Jurkat, Clone E6-1 (cell line): ENCODE measurements at regions not wholly inside any gene's neighbourhood (a gene's known extent, or its start where the extent isn't known, plus 50 kb on each side); places are given as distances from the start of the nearest gene placed in this dataset.
"Not testable (repeated sequence)": the region's sequence is repeated elsewhere in the genome, so short reads cannot be mapped to it uniquely, and the experiment has no call there.

ENCODE experiments used
- DNase-seq: peaks from one replicate; pipeline ENCODE4 v3.0.0-alpha.2; 2011; ENCODE audit warnings: low read depth, low spot score
- H3K4me3 ChIP-seq: 2 replicates; pipeline ENCODE4 v1.5.1; 2011; ENCODE audit warnings: mild to moderate bottlenecking, low read length, control low read depth, moderate library complexity

DNA sequence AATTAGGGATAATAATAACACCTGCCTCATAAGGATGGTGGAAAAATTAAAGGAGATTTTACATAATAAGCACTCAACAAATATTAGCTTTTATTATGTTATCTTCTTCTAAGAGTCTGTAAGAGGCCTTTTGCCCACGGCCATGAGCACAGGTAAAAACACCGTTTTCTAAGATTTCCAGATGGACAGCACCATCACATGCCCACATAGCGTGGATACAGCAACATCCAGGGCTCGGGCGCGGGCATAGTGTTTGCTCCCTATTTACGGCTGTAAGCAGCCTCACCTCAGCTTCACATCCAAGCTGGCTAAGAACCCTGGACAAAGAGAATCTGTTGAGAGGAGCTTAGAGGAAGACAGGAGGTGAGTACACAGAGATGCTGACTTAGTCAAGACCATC lies 216.4 kb upstream of the IRF2BP2 start:
- no peak for DNase-seq
- H3K4me3 ChIP-seq, result no peak overlapping the region

DNA sequence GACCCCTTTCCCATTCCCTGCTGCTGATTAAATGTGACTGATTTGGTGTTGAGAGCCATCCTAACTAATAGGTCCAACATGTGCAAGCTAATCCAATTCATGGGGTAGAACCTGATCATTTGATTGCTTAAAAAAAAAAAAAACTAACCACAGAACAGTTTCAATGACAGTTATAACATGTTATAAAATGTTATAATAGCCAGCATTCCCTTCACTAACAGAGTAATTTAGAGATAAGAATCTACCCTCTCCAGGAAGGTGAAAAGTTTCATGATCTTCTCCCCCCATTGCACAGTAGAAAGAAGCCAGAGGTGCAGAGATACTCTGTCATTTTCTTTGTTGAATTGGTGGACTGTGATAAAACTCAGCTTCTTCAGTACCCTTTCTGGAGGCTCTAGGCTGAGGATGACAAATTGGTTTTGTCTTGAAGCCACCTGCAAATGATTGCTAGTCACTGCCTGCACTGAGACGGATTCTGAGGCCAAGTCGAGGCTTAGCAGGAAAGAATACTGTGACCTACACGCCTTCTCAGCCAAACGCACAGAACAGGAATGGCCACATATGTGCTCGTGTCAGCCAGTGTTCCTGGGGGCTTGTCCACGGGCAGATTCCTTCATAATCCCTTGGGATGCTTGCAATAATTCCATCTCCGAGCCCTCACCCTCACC lies 215.7 kb upstream of the IRF2BP2 start:
- H3K4me3 ChIP-seq, result no peak overlapping the region

DNA sequence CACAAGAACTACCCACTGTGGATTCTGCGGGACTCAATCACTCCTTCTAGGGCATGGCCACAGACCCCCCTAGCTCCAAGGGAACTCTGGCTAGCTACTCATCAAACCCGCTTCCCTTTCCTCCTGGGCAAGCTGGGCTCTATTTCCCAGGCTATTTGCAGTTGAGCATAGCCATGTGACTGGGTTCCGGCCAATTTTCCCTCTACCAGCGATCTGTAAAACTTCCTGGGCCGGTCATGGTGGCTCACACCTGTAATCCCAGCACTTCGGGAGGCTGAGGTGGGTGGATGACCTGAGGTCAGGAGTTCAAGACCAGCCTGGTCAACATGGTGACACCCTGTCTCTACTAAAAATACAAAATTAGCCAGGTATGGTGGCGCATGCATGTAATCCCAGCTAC lies 214.9 kb upstream of the IRF2BP2 start:
- not testable (repeated sequence) for DNase-seq, H3K4me3 ChIP-seq

More for the DNA sequence above, 215.7 kb upstream of the IRF2BP2 start:
- DNase-seq, result no peak

DNA sequence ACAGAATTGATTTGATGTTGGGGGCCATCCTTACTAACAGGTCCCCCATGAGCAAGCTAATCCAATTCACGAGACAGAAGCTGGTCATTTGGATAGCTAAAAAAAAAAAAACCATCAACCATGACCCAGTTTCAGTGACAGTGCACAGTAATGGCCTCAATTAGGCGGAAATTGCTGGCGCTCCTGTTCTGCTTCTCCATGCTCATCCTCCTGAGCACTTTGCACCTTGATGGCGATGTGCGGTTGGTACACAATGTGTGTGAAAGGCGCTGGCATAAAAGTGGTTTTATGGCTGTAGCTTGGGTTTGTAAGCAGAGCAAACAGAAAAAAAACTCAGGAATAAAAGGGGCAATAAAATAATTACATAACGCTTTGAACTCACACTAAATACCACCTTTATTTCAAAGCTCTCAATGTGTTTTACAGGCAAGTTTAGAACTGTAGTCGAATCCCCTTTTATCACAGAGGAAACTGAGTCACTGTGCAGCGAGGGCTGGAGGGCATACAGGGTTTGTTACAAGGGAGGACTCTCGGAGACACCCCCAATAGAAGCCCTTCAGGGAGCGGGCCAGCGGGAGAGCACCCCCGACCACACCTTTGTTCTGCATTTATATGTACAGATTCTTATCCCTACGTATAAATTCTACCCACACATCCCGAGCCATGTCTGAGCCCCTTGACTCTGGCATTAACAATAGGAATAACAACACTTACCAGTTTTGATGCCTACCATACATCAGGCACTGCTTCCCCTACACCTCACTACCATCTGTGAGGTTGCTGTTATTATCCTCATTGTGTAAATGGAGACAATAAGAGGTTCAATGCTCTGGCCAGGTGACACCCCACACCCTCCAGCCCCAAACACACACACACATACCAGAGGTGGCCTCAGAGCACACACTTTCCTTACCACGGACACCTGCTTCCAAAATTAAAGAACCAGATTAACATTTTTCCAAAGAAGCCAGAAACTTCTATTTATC lies 213.5 kb upstream of the IRF2BP2 start:
- DNase-seq, result no peak
- no peak overlapping the region for H3K4me3 ChIP-seq

GRCh38 chr1:234821840-234822239 lies 211.9 kb upstream of the IRF2BP2 start:
- H3K4me3 ChIP-seq, result no peak overlapping the region
- no peak for DNase-seq

- no peak for DNase-seq
- no peak overlapping the region for H3K4me3 ChIP-seq
Observed at GRCh38 chr1:234820597-234820996, 210.6 kb upstream of the IRF2BP2 start.

DNA sequence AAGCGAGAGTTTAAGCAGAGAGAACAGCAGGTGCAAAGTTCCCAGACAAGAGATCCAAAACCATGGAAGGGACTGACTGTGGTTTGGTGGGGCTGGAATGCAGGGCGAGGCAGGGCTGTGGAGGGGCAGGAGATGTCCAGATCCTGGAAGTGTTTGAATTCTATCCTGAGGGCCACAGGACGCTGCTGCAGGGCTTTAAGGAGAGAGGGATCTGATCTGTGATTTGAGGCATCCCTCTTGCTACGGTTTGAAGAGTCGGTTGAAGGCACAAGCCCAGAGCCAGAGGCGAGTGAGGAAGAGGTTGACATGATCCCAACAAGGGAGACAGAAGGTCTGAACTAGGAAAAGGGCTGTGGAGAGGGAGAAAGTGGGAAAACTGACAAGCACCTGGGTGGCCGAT lies 209.9 kb upstream of the IRF2BP2 start:
- DNase-seq, H3K4me3 ChIP-seq: not testable (repeated sequence)

DNA sequence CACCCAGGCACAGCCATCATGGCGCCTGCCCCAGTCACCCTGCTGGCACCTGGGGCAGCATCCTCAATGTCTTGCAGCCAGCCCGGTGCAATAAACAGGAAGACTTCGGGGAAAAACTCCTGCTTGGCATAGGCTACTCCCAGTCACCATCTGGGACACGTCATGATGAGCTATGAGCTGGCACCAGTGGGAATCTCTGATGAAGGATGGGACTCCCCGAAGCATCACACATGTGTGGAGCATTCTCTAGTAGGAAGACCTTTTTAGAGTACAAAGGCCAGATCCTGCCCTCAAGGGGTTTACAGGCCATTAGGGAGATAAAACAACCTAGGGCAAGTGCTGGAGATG lies 208.0 kb upstream of the IRF2BP2 start:
- H3K4me3 ChIP-seq, DNase-seq: not testable (repeated sequence)

GRCh38 chr1:234817313-234818039 lies 207.5 kb upstream of the IRF2BP2 start:
- not testable (repeated sequence) for H3K4me3 ChIP-seq, DNase-seq

DNA sequence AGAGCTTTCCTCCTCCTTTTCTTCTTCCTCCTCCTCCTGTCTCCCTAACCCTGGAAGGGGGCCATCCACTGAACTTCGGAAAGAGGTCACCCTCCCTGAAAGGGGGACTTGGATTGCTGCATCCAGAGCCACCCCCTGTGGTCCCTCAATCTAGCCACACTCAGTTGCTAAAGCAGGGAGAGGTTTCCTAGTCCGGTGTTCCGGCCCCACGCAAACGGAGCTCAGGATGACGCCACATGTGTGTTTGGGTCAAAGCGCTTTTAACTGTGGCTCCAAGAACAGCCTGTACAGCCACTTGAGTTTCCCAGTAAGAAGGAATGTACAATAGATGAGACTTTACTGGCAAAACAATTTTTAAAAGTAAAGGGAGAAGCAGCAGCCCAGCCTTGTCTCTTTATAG lies 206.9 kb upstream of the IRF2BP2 start:
- not testable (repeated sequence) for H3K4me3 ChIP-seq, DNase-seq

- H3K4me3 ChIP-seq, DNase-seq: not testable (repeated sequence)
Observed at GRCh38 chr1:234816186-234816851, 206.3 kb upstream of the IRF2BP2 start.

GRCh38 chr1:234815295-234815815 lies 205.4 kb upstream of the IRF2BP2 start:
- not testable (repeated sequence) for DNase-seq, H3K4me3 ChIP-seq

GRCh38 chr1:234814235-234814634 lies 204.3 kb upstream of the IRF2BP2 start:
- not testable (repeated sequence) for DNase-seq, H3K4me3 ChIP-seq

DNA sequence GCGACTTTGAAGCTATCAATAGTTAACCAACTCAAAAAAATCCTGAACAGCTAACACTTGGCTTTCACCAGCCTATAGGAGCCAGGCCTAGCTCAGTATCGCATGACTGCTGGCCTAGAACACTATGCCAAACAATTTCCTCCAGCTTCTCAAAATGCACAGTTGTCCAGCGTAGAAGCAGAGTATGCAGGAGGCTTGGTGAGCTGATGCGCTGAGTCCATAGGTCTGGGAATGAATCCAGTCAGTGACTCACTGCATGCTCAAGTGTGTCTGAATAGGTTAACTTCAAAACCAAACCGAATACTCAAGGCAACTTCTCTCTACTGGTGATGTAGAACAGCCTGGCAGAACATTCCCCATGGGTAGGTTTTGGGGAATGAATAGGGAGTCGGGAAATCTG lies 201.8 kb upstream of the IRF2BP2 start:
- not testable (repeated sequence) for H3K4me3 ChIP-seq, DNase-seq

- not testable (repeated sequence) for DNase-seq, H3K4me3 ChIP-seq
Observed at GRCh38 chr1:234810726-234811125, 200.7 kb upstream of the IRF2BP2 start.

- not testable (repeated sequence) for H3K4me3 ChIP-seq, DNase-seq
Observed at GRCh38 chr1:234809854-234810245, 199.9 kb upstream of the IRF2BP2 start.

- not testable (repeated sequence) for H3K4me3 ChIP-seq, DNase-seq
Observed at GRCh38 chr1:234808943-234809853, 199.2 kb upstream of the IRF2BP2 start.

DNA sequence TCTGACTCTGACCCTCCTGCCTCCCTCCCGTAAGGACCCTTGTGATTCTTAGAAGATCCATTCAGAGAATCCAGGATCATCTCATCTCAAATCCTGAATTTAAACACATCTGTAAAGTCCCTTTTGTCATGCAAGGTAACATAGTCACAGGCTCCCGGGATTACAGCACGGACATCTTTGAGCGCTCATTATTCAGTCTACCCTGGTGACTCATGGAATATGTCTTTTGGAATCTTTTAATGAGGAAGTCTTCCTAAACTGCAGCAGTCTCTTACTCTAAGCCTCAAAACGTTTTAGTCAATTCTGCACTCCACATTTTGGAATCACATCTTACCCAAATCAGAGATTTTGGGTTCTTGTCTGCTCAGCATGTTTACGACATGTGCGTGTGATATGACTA lies 198.5 kb upstream of the IRF2BP2 start:
- not testable (repeated sequence) for H3K4me3 ChIP-seq, DNase-seq
